ENCODE measurements at regions not wholly inside any gene's neighbourhood (a gene's known extent, or its start where the extent isn't known, plus 50 kb on each side); places are given as distances from the start of the nearest gene placed in this dataset.
"Not testable (repeated sequence)": the region's sequence is repeated elsewhere in the genome, so short reads cannot be mapped to it uniquely, and the experiment has no call there.

GRCh38 chr10:16199216-16199615, 237.6 kb upstream of the PTER start:
- H3K27ac ChIP-seq (replicated peaks) = no peak overlapping the region
- no peak for DNase-seq (ENCODE audit: low read depth in 1 of 2, low spot score in 1 of 2)
- no peak overlapping the region for H3K4me3 ChIP-seq (replicated peaks; ENCODE audit: insufficient read depth, low read length)
- TF ChIP-seq CTCF (IDR thresholded peaks at IDR 0.05; ENCODE audit: insufficient read depth, low read length) (no peak), REST (IDR thresholded peaks at IDR 0.05; ENCODE audit: insufficient replicate concordance, low read depth) (no peak), POLR2AphosphoS5 (IDR thresholded peaks at IDR 0.05; ENCODE audit: low read depth) (no peak), GABPA (IDR thresholded peaks at IDR 0.05; ENCODE audit: low read depth) (no peak), SPI1 (IDR thresholded peaks at IDR 0.05; ENCODE audit: borderline replicate concordance, low read depth) (no peak)
- H3K27me3 ChIP-seq (ENCODE audit: insufficient read depth, poor library complexity, severe bottlenecking) = no peaks in the 10 kb centered on the region

GRCh38 chr10:16223618-16224017, 213.2 kb upstream of the PTER start:
- not testable (repeated sequence) for DNase-seq (ENCODE audit: low read depth in 1 of 2, low spot score in 1 of 2); H3K4me3 ChIP-seq (replicated peaks; ENCODE audit: insufficient read depth, low read length); H3K27ac ChIP-seq (replicated peaks); H3K27me3 ChIP-seq (ENCODE audit: insufficient read depth, poor library complexity, severe bottlenecking)

- TF ChIP-seq REST (IDR thresholded peaks at IDR 0.05; ENCODE audit: insufficient replicate concordance, low read depth) (no peak), SPI1 (IDR thresholded peaks at IDR 0.05; ENCODE audit: borderline replicate concordance, low read depth) (no peak), CTCF (IDR thresholded peaks at IDR 0.05; ENCODE audit: insufficient read depth, low read length) (no peak), GABPA (IDR thresholded peaks at IDR 0.05; ENCODE audit: low read depth) (no peak), POLR2AphosphoS5 (IDR thresholded peaks at IDR 0.05; ENCODE audit: low read depth) (no peak)
- DNase-seq (ENCODE audit: low read depth in 1 of 2, low spot score in 1 of 2) = no peak
- Histone ChIP-seq H3K4me3 (replicated peaks; ENCODE audit: insufficient read depth, low read length) (no peak overlapping the region), H3K27me3 (ENCODE audit: insufficient read depth, poor library complexity, severe bottlenecking) (no peaks in the 10 kb centered on the region), H3K27ac (replicated peaks) (no peak overlapping the region)
Observed at GRCh38 chr10:16227674-16228073, 209.1 kb upstream of the PTER start.

- DNase-seq (ENCODE audit: low read depth in 1 of 2, low spot score in 1 of 2) = no peak
- H3K27ac ChIP-seq (replicated peaks) = no peak overlapping the region
- TF ChIP-seq CTCF (IDR thresholded peaks at IDR 0.05; ENCODE audit: insufficient read depth, low read length) (no peak), GABPA (IDR thresholded peaks at IDR 0.05; ENCODE audit: low read depth) (no peak), SPI1 (IDR thresholded peaks at IDR 0.05; ENCODE audit: borderline replicate concordance, low read depth) (no peak), POLR2AphosphoS5 (IDR thresholded peaks at IDR 0.05; ENCODE audit: low read depth) (no peak), REST (IDR thresholded peaks at IDR 0.05; ENCODE audit: insufficient replicate concordance, low read depth) (no peak)
- H3K4me3 ChIP-seq (replicated peaks; ENCODE audit: insufficient read depth, low read length) = no peak overlapping the region
- H3K27me3 ChIP-seq (ENCODE audit: insufficient read depth, poor library complexity, severe bottlenecking) = no peaks in the 10 kb centered on the region
Observed at GRCh38 chr10:16231176-16231575, 205.6 kb upstream of the PTER start.
